SJSA1 (cell line): ENCODE measurements at regions not wholly inside any gene's neighbourhood (a gene's known extent, or its start where the extent isn't known, plus 50 kb on each side); places are given as distances from the start of the nearest gene placed in this dataset.

Source experiments
- DNase-seq, 2 experiments: peaks; one replicate each; pipeline ENCODE4 v3.0.0-alpha.2; 2015 to 2020; ENCODE audit warnings: low spot score in 2 of 2, low read depth in 1 of 2
- H3K27ac ChIP-seq: fragments of 250-450 bp; sonication (Bioruptor Pico); 2 replicates; pipeline ENCODE4 v1.5.1; 2020; ENCODE audit warnings: mild to moderate bottlenecking, moderate library complexity
- H3K27me3 ChIP-seq: fragments of 250-450 bp; sonication (Bioruptor Pico); replicated peaks from 2 replicates; pipeline ENCODE4 v1.5.1; 2020; ENCODE audit warnings: mild to moderate bottlenecking, moderate library complexity
- H3K36me3 ChIP-seq: fragments of 250-450 bp; sonication (Bioruptor Pico); 2 replicates; pipeline ENCODE4 v1.5.1; 2020; ENCODE audit warnings: mild to moderate bottlenecking
- H3K4me1 ChIP-seq: fragments of 250-450 bp; sonication (Bioruptor Pico); replicated peaks from 2 replicates; pipeline ENCODE4 v1.6.1; 2021; ENCODE audit warnings: mild to moderate bottlenecking
- H3K4me3 ChIP-seq: fragments of 250-450 bp; sonication (Bioruptor Pico); 2 replicates; pipeline ENCODE4 v1.5.1; 2020; ENCODE audit warnings: mild to moderate bottlenecking
- H3K9me3 ChIP-seq: fragments of 250-450 bp; sonication (Bioruptor Pico); replicated peaks from 2 replicates; pipeline ENCODE4 v1.5.1; 2020; ENCODE audit warnings: mild to moderate bottlenecking

DNA sequence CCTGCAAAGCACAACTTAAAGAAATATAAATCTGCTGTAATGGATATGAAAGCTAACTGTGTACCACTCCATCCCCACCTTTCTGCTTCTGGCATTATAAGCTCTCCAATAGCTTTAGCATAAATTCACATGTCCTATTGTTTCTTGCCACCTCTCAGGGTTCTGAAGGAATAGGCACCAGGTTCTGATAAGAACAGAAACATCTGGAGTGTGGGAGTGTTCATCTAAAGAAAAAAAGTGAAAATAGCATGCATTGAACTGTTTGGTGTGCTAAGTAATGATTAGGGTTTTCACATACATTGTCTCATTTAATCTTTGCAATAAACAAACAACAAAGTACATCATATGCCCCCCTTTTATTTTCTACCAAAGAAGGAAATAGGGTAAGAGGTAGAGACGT lies 72.3 kb downstream of the FAM76B start:
- no peak overlapping the region for H3K4me3 ChIP-seq
- H3K4me1 ChIP-seq: no peaks in the 10 kb centered on the region
- no peaks in the 10 kb centered on the region for H3K9me3 ChIP-seq
- H3K27me3 ChIP-seq: no peaks in the 10 kb centered on the region
- H3K36me3 ChIP-seq: no peaks in the 10 kb centered on the region
- H3K27ac ChIP-seq: no peak overlapping the region
- DNase-seq: no peak

DNA sequence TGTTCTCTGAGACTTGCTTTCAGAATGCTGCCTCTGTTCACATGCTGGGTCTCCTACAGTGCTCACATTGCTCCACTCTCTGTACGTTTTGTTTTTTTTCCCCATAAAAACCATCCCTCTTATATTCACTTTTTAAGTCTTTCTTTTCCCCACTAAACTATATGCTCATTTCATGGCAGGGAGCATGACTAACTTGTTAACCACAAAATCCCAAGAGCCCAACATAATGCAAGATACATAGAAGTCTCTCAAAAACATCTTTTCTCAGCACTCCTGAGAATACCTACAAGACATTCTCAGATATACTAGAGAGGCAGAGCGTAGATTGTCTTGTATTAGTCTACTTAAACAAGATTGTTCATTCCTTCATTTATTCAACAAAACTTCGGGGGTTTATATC lies 73.3 kb downstream of the FAM76B start:
- no peak overlapping the region for H3K4me3 ChIP-seq
- H3K27me3 ChIP-seq: no peaks in the 10 kb centered on the region
- H3K9me3 ChIP-seq: no peaks in the 10 kb centered on the region
- no peak overlapping the region for H3K27ac ChIP-seq
- no peaks in the 10 kb centered on the region for H3K4me1 ChIP-seq
- H3K36me3 ChIP-seq: no peaks in the 10 kb centered on the region
- DNase-seq: no peak

DNA sequence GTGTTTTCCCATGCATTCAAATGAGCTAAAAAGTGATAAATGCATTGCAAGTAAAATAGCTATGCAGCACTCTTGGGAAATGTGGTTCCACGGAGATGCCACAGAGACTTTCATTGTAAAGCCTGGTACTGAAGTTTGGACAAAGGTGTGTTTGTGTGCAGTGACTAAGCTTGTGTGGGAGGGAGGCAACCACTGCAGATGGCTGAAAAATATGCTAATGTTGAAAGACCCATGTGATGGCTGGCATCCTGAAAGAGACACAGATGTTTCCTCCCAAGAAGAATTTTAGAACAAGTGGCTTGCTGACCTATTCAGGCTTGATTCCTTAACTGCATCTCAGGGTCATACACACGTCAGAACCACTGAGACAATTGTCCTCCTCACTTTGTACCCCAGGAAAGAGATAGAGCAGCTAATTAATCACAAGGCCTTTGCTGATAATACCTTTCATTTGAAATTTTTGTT lies 73.8 kb downstream of the FAM76B start:
- no peaks in the 10 kb centered on the region for H3K36me3 ChIP-seq
- H3K9me3 ChIP-seq: no peaks in the 10 kb centered on the region
- no peaks in the 10 kb centered on the region for H3K27me3 ChIP-seq
- no peak for DNase-seq
- H3K4me1 ChIP-seq: no peaks in the 10 kb centered on the region
- no peak overlapping the region for H3K27ac ChIP-seq
- no peak overlapping the region for H3K4me3 ChIP-seq

DNA sequence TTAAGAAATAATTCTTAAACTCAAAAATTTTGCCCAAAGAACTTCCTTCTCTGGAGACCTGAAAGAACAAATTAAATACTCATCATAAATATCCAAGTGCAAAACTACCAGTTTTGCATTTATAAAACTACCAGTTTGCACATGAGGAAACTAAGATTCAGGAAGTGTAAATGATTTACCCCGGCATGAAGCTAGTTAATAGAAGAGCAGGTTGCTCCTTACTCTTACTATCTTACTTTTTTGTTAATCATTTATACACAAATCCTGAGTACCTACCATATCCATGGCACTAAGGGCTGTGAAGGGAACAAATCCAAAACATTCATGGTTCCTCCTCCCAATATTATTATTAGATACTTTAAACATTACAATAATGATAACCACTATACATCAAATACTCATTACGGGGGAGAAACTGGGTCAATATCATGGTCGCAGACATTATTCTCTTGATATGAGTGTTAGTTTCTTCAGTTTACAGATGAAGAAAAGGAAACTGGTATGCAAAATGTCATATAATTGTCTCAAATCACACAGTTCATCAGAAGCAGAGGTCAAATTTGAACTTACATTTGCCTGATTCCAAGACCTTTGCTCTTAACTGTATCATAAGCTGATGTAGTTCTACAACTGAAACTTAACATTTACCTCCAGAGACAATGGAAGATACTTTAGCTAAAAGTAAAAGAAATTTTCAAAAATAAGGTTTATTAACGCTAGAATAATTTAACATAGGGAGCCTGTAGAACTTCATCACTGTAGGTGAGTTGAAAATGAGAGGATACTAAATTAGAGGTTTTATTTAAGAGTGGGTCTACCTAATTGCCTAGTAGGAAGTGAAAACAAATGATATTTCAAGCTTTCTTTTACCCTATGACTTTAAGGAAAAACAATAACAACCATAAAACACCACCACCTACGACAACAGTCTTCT lies 74.5 kb downstream of the FAM76B start:
- DNase-seq: no peak
- no peaks in the 10 kb centered on the region for H3K4me1 ChIP-seq
- no peaks in the 10 kb centered on the region for H3K27me3 ChIP-seq
- H3K4me3 ChIP-seq: no peak overlapping the region
- H3K9me3 ChIP-seq: no peaks in the 10 kb centered on the region
- H3K36me3 ChIP-seq: no peaks in the 10 kb centered on the region
- no peak overlapping the region for H3K27ac ChIP-seq

DNA sequence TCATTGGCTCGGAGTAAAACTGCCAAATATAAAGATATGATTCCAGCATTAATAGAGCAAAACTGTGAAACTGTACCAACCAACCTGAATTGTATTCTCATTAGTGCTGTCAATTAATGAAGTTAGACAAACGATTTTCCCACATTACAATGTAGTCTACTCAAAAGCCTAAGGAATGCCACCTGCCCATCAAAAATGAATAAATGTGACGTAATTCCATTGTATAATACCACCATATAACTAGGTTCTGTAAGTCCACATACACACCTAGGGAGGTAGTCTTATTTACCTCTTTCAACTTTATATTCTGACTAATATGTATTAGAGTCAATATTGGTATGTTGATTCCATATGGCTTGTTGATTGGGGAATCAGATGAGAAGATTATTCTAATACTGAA lies 76.2 kb downstream of the FAM76B start:
- DNase-seq: no peak
- no peaks in the 10 kb centered on the region for H3K27me3 ChIP-seq
- H3K9me3 ChIP-seq: no peaks in the 10 kb centered on the region
- H3K36me3 ChIP-seq: no peaks in the 10 kb centered on the region
- H3K4me1 ChIP-seq: no peaks in the 10 kb centered on the region
- H3K27ac ChIP-seq: no peak overlapping the region
- H3K4me3 ChIP-seq: no peak overlapping the region

DNA sequence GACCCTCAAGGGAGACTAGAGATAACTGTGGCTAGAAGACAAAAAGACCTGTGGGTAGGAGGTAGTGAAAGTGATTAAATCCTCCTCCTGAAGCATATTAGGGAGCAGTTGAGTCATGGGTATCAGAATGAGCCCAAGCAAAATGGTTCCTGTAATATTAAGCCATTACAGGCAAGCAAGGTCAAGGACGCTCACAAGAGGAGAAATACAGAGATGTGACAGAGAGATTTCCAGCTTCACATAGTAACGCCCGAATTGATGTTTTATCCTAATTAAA lies 77.7 kb downstream of the FAM76B start:
- H3K27ac ChIP-seq: no peak overlapping the region
- H3K4me3 ChIP-seq: no peak overlapping the region
- H3K27me3 ChIP-seq: no peaks in the 10 kb centered on the region
- no peaks in the 10 kb centered on the region for H3K9me3 ChIP-seq
- no peaks in the 10 kb centered on the region for H3K36me3 ChIP-seq
- no peak for DNase-seq
- H3K4me1 ChIP-seq: no peaks in the 10 kb centered on the region

DNA sequence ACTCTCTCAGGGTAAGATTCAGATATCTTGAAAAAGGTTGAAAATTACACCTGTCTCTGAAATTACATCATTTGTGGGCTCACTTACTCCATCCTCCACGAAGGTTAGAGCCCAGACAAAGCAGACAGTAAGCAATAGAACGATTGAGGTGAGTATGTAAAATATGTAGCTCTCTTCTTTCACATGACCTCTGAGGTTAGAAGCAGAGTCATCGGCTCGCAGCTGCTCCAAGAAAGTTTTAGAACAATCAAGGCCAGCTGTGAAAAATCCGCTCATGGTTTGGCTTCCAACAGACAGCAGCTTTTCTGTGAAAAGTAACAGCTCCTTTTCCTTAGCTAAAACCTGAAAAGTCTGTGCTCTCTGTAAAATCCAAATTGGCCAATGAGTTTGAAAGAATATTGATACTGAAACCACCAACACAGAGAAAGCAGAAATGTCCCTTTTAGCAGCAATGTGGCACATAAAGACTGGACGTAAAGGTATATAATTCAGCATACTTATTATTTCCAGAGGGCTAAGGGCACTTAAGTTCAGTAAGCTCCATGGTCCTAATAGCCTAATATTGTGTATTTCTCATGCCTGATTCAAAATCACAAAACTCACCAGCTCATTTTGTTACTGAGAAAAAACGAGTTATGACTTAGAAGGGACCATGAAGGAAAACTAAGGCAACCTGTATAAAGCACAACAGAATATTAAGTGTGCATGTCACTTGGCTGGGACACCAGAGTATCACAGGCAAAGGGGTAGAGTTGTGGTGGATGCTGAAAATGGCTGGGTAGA lies 78.2 kb downstream of the FAM76B start:
- Histone ChIP-seq H3K4me1 (no peaks in the 10 kb centered on the region), H3K9me3 (no peaks in the 10 kb centered on the region), H3K27ac (no peak overlapping the region), H3K36me3 (no peaks in the 10 kb centered on the region), H3K4me3 (no peak overlapping the region), H3K27me3 (no peaks in the 10 kb centered on the region)
- no peak for DNase-seq

DNA sequence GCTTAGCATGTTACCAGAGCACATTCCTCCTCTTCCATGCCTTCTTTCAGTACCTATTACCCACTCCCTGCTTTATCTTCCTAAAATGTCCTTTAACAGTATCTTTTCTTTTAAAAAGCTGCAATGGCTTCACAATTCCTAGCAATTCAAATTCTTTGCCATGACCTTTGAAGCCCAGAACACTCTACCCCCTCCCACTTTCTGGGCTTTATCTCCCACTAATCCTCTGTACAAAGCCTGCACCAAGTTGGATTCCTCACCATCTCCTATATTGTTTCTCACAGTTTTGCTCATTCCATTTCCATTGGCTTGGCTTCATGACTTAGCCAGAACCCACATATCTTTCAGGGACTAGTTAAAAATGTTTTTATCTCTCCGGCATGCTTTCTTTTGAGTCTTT lies 80.9 kb downstream of the FAM76B start:
- H3K36me3 ChIP-seq: no peaks in the 10 kb centered on the region
- H3K4me3 ChIP-seq: no peak overlapping the region
- no peaks in the 10 kb centered on the region for H3K4me1 ChIP-seq
- no peaks in the 10 kb centered on the region for H3K27me3 ChIP-seq
- H3K27ac ChIP-seq: no peak overlapping the region
- H3K9me3 ChIP-seq: no peaks in the 10 kb centered on the region
- DNase-seq: no peak

DNA sequence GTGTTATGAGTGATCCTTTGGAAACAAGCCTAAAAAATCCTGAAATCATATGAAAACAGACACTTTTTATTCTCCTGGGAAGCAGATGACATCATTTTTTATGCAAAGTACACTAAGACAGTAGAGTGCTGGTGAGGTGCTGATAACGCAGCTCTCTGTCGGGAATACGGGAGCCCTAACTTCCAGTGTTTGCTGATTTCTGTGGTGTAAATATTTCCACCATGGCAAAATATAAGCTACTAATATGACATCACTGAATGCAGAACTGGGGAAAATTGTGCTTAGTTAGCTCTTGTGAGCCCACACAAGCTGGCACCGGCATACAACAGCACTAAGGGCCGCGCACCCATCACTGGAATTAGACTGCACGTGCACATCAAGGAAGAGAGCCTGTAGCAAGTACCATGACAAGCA lies 82.6 kb downstream of the FAM76B start:
- Histone ChIP-seq H3K9me3 (no peaks in the 10 kb centered on the region), H3K4me1 (no peaks in the 10 kb centered on the region; the same call in 1 of the 2 replicates), H3K4me3 (no peak overlapping the region), H3K27ac (no peak overlapping the region), H3K27me3 (no peaks in the 10 kb centered on the region), H3K36me3 (no peaks in the 10 kb centered on the region)
- no peak for DNase-seq

DNA sequence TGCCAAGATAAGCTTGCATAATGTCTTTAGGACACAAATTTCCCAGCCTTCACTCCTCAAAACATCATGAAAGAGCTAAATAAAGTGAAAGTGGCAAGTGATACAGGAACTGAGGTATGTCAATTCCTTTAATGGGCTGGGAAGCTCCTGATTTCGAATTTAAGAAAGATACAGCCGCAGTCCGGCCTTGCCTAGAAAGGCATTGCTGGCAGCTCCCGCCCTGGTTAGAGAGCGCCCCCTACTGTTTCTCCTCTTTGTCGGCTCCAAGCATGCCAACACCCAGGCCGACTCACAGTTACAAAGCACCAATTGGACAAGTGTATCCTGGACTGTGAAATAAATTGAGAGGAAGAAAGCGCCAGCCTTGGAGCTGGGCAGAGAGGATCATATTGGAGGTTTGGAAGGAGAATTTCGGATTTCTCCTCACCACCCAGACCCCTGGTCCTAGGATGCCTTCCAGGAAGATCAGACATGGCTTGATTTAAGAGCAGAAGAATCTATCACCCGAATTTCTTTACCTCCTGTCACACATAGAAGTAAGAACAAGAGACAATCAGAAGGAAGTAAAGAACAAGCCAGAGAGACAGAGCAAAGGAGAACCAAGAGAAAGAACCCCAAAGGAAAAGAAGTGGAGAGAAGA lies 84.0 kb downstream of the FAM76B start:
- DNase-seq: peak; percentile 41 to 62
- H3K9me3 ChIP-seq: no peaks in the 10 kb centered on the region
- no peak overlapping the region for H3K27ac ChIP-seq
- H3K27me3 ChIP-seq: no peaks in the 10 kb centered on the region
- no peaks in the 10 kb centered on the region; the same call in 1 of the 2 replicates for H3K4me1 ChIP-seq
- H3K36me3 ChIP-seq: no peaks in the 10 kb centered on the region
- H3K4me3 ChIP-seq: no peak overlapping the region

DNA sequence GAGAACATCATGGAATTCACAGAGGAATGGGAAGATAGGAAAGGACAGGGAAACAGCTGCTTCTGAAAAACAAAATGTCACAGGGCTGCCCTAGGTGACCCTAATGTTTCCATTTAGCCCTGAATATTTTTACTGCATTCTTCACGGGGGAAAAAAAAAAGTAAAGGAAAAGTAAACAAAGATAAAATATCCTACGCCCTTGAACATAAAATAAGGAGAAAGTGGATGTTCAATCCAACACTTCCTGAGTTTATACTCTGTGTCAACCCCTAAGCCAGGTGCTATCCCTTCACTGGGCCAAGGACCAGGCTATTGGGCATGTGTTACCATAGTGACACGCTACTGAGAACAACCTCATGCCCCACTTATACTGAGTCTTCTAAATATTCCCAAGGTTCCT lies 84.7 kb downstream of the FAM76B start:
- H3K27ac ChIP-seq: no peak overlapping the region
- H3K36me3 ChIP-seq: no peaks in the 10 kb centered on the region
- H3K27me3 ChIP-seq: no peaks in the 10 kb centered on the region
- no peak for DNase-seq
- no peaks in the 10 kb centered on the region for H3K9me3 ChIP-seq
- H3K4me3 ChIP-seq: no peak overlapping the region
- H3K4me1 ChIP-seq: no peaks in the 10 kb centered on the region; the same call in 1 of the 2 replicates

DNA sequence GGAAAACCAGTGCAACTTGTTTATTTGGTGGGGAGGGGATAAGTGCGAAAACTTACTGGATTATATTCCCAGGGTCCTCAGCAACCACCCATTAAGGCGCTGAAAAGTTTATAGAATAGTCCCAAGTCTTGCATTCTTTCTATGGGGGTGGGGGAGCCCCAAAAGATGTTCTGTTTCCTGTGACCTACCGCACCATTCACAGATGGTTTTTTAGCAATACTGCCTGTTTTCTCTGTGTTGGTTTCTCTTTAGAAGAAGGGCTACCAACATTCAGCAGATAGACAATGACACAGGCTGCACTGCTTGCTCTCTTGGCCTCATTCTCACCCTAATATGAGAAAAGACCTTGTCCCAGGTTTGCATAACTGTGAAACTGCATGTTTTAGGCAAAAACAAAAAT lies 86.5 kb downstream of the FAM76B start:
- H3K4me1 ChIP-seq: no peaks in the 10 kb centered on the region; the same call in 1 of the 2 replicates
- no peaks in the 10 kb centered on the region for H3K36me3 ChIP-seq
- no peak overlapping the region for H3K27ac ChIP-seq
- H3K27me3 ChIP-seq: no peaks in the 10 kb centered on the region
- no peak for DNase-seq
- H3K9me3 ChIP-seq: no peaks in the 10 kb centered on the region
- no peak overlapping the region for H3K4me3 ChIP-seq

DNA sequence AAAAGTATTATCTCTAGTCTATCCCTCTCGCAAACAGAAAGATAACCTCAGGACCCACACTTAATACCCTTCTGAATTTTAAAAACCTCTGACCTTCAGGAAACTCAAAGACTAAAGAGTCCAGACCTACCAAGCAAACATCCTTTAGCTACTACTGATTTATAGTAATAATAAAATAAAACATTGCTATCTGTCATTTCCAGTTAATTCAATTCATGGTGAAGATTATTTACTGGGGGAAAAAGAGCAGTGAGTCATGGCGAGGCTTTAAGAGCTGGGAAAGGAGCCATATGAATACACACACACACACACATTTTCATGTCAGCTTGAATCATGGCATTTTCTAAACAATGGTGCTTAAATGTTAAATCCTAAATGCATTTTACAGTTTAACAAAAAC lies 87.1 kb downstream of the FAM76B start:
- Histone ChIP-seq H3K36me3 (no peaks in the 10 kb centered on the region), H3K27ac (no peak overlapping the region), H3K4me3 (no peak overlapping the region), H3K4me1 (no peaks in the 10 kb centered on the region; the same call in 1 of the 2 replicates), H3K9me3 (no peaks in the 10 kb centered on the region), H3K27me3 (no peaks in the 10 kb centered on the region)
- peak in 1 of 2 experiments; percentile 6 for DNase-seq

DNA sequence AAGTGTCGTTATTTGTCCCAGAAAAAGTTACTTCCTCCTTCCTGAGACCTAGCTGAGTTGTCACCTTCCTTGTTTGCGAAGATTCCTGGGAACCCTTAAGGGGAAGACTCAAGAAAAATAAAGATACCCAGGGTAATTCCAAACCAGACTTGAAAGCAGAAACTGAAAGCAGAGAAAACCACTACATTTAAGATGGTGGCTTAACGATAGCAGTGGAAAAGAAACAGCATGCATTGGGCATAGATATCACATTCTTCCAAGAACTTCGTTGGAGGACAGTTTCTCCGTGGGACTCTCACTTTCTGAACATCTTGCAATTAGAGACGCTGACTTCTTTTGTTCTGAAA lies 89.1 kb downstream of the FAM76B start:
- no peaks in the 10 kb centered on the region for H3K9me3 ChIP-seq
- no peaks in the 10 kb centered on the region; the same call in 1 of the 2 replicates for H3K4me1 ChIP-seq
- DNase-seq: no peak
- no peak overlapping the region for H3K4me3 ChIP-seq
- H3K36me3 ChIP-seq: no peaks in the 10 kb centered on the region
- H3K27ac ChIP-seq: no peak overlapping the region
- no peaks in the 10 kb centered on the region for H3K27me3 ChIP-seq
